WTC11 (cell line): ENCODE measurements at regions not wholly inside any gene's neighbourhood (a gene's known extent, or its start where the extent isn't known, plus 50 kb on each side); places are given as distances from the start of the nearest gene placed in this dataset.

Source experiments
- ATAC-seq: fragments of 200-7000 bp; cut with Tn5 transposase; 2 replicates; pipeline ENCODE4 v1.10.0; 2021; ENCODE audit warnings: mild to moderate bottlenecking, moderate library complexity
- CTCF ChIA-PET: fragments of 300-600 bp; sonication (Branson Sonifier 250); formaldehyde crosslinking; loops from one replicate; lab custom pipeline; 2021; ENCODE audit warnings: antibody characterized with exemption; lab: Charles Lee
- POLR2A ChIA-PET: fragments of 350-600 bp; sonication (Branson Sonifier 250); formaldehyde crosslinking; loops from one replicate; lab custom pipeline; 2021; ENCODE audit warnings: antibody characterized with exemption; lab: Charles Lee
- DNase-seq: peaks from one replicate; pipeline ENCODE4 v3.0.0; 2021; ENCODE audit warnings: low spot score
- H3K27ac Mint-ChIP-seq: 2 replicates; pipeline ENCODE4 v1.8.0; 2021; ENCODE audit warnings: mixed read lengths
- H3K27me3 Mint-ChIP-seq: 2 replicates; pipeline ENCODE4 v1.8.0; 2021; ENCODE audit warnings: low read depth, mild to moderate bottlenecking, moderate library complexity, mixed read lengths
- H3K36me3 Mint-ChIP-seq: 2 replicates; pipeline ENCODE4 v1.8.0; 2021; ENCODE audit warnings: mixed read lengths
- H3K4me1 Mint-ChIP-seq: 2 replicates; pipeline ENCODE4 v1.8.0; 2022; ENCODE audit warnings: mixed read lengths
- H3K4me3 Mint-ChIP-seq: 2 replicates; pipeline ENCODE4 v1.8.0; 2021; ENCODE audit warnings: mild to moderate bottlenecking, moderate library complexity, mixed read lengths
- H3K9me3 Mint-ChIP-seq: 2 replicates; pipeline ENCODE4 v1.8.0; 2021; ENCODE audit warnings: mixed read lengths
- CREB1 ChIP-seq: sonication (generic); formaldehyde crosslinking; IDR thresholded peaks from 2 replicates; pipeline ENCODE4 v1.8.0; 2023; ENCODE audit warnings: mild to moderate bottlenecking, missing genetic modification reagents
- ESRRA ChIP-seq: sonication (generic); formaldehyde crosslinking; IDR thresholded peaks from 2 replicates; pipeline ENCODE4 v1.8.1; 2022; ENCODE audit warnings: mild to moderate bottlenecking, missing genetic modification reagents, borderline replicate concordance
- KAT7 ChIP-seq: sonication (generic); formaldehyde crosslinking; IDR thresholded peaks from 2 replicates; pipeline ENCODE4 v1.8.1; 2023; ENCODE audit warnings: missing genetic modification reagents, mild to moderate bottlenecking, borderline replicate concordance
- MXD4 ChIP-seq: fragments of 250-450 bp; sonication (Bioruptor Pico); IDR thresholded peaks from 2 replicates; pipeline ENCODE4 v1.8.0; 2021; ENCODE audit warnings: mild to moderate bottlenecking, moderate library complexity, borderline replicate concordance
- NFYB ChIP-seq: sonication (generic); formaldehyde crosslinking; conservative IDR thresholded peaks from 2 replicates; pipeline ENCODE4 v1.8.0; 2022; ENCODE audit warnings: low read depth, missing genetic modification reagents
- NR1H2 ChIP-seq: sonication (generic); formaldehyde crosslinking; IDR thresholded peaks from 2 replicates; pipeline ENCODE4 v1.9.0; 2021; ENCODE audit warnings: mild to moderate bottlenecking, moderate library complexity, missing genetic modification reagents
- PRRX2 ChIP-seq: fragments of 250-450 bp; sonication (Bioruptor Pico); IDR thresholded peaks from 2 replicates; pipeline ENCODE4 v1.8.0; 2021; ENCODE audit warnings: mild to moderate bottlenecking
- SMAD4 ChIP-seq: sonication (generic); formaldehyde crosslinking; IDR thresholded peaks from 2 replicates; pipeline ENCODE4 v1.8.0; 2022; ENCODE audit warnings: mild to moderate bottlenecking, missing genetic modification reagents
- TP53 ChIP-seq: sonication (generic); formaldehyde crosslinking; IDR thresholded peaks from 2 replicates; pipeline ENCODE4 v1.8.1; 2023; ENCODE audit warnings: mild to moderate bottlenecking, missing genetic modification reagents
- ZBTB21 ChIP-seq: sonication (generic); formaldehyde crosslinking; IDR thresholded peaks from 2 replicates; pipeline ENCODE4 v1.8.1; 2023; ENCODE audit warnings: mild to moderate bottlenecking, missing genetic modification reagents, borderline replicate concordance
- ZNF121 ChIP-seq: sonication (generic); formaldehyde crosslinking; IDR thresholded peaks from 2 replicates; pipeline ENCODE4 v1.8.0; 2023; ENCODE audit warnings: missing genetic modification reagents
- ZNF423 ChIP-seq: fragments of 250-450 bp; sonication (Bioruptor Pico); IDR thresholded peaks from 2 replicates; pipeline ENCODE4 v2.1.2; 2022; ENCODE audit warnings: mild to moderate bottlenecking, moderate library complexity
- TF ChIP-seq, protein P1 (sequence below): fragments of 200-600 bp; IDR thresholded peaks from 2 replicates; pipeline ENCODE4 v1.8.0; 2022; ENCODE audit warnings: antibody characterized with exemption
- TF ChIP-seq, protein P2 (sequence below): sonication (generic); formaldehyde crosslinking; conservative IDR thresholded peaks from 2 replicates; pipeline ENCODE4 v1.8.1; 2023; ENCODE audit warnings: mild to moderate bottlenecking, low read depth, missing genetic modification reagents, moderate library complexity
- TF ChIP-seq, protein P3 (sequence below): fragments of 250-450 bp; sonication (Bioruptor Pico); IDR thresholded peaks from 2 replicates; pipeline ENCODE4 v1.9.0; 2021; ENCODE audit warnings: moderate library complexity, mild to moderate bottlenecking, inconsistent platforms, borderline replicate concordance
- TF ChIP-seq, protein P4 (sequence below): sonication (generic); formaldehyde crosslinking; IDR thresholded peaks from 2 replicates; pipeline ENCODE4 v1.8.1; 2022; ENCODE audit warnings: mild to moderate bottlenecking, moderate library complexity, missing genetic modification reagents
- TF ChIP-seq, protein P5 (sequence below): sonication (generic); formaldehyde crosslinking; IDR thresholded peaks from 2 replicates; pipeline ENCODE4 v1.8.1; 2023; ENCODE audit warnings: mild to moderate bottlenecking, missing genetic modification reagents, moderate library complexity
- TF ChIP-seq, protein P6 (sequence below): sonication (generic); formaldehyde crosslinking; IDR thresholded peaks from 2 replicates; pipeline ENCODE4 v1.8.0; 2022; ENCODE audit warnings: missing genetic modification reagents

DNA sequence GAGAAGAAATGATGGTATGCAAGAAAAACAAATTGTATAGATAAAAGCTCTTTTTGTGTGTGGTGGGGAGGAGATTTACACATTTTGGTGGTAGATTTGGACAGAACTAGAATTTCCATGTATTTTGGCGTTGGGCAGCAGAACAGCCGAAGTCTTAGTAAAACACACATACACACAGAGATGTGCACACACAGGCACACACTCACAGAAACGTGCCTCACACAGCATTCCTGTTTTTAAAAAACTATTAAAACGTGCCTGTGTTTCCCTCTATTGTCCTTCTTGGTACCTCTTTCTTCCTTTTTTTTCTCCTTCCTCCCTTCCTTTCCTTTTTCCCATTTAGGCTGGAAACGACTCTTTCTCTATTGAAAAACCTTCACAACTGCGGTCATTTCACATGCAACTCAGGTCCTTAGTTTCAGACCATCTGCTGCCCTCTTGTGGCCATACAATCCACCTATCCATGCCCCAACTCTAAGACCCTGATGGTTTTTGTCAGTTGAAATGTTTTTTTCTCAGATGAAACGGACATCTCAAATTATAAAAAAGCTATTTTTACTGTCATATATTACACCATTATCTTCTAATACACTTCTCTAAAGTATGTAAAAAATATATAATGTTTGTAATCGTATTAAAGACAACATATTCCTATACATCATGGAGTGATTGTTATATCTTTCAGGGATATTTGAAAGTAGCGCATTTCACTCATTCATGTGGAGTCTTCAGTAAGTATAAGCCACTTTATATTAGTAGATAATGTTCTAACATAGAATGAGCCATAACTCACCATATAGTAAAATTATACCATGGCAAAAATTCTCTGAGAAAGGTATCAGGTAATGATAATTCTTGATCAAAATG, 386.7 kb upstream of the NOVA1 start:
- H3K36me3 Mint-ChIP-seq: no peaks in the 10 kb centered on the region
- H3K4me1 Mint-ChIP-seq: peaks cover 29% of the 10 kb centered on the region
- ATAC-seq: peak; percentile 80
- POLR2A ChIA-PET: no interaction called here
- TF ChIP-seq PRRX2 (CRISPR knock-in tag): no peak
- TF ChIP-seq, protein P1, sequence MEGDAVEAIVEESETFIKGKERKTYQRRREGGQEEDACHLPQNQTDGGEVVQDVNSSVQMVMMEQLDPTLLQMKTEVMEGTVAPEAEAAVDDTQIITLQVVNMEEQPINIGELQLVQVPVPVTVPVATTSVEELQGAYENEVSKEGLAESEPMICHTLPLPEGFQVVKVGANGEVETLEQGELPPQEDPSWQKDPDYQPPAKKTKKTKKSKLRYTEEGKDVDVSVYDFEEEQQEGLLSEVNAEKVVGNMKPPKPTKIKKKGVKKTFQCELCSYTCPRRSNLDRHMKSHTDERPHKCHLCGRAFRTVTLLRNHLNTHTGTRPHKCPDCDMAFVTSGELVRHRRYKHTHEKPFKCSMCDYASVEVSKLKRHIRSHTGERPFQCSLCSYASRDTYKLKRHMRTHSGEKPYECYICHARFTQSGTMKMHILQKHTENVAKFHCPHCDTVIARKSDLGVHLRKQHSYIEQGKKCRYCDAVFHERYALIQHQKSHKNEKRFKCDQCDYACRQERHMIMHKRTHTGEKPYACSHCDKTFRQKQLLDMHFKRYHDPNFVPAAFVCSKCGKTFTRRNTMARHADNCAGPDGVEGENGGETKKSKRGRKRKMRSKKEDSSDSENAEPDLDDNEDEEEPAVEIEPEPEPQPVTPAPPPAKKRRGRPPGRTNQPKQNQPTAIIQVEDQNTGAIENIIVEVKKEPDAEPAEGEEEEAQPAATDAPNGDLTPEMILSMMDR: peak; percentile 41; the same call in 1 of the 2 replicates
- TF ChIP-seq, protein P2, sequence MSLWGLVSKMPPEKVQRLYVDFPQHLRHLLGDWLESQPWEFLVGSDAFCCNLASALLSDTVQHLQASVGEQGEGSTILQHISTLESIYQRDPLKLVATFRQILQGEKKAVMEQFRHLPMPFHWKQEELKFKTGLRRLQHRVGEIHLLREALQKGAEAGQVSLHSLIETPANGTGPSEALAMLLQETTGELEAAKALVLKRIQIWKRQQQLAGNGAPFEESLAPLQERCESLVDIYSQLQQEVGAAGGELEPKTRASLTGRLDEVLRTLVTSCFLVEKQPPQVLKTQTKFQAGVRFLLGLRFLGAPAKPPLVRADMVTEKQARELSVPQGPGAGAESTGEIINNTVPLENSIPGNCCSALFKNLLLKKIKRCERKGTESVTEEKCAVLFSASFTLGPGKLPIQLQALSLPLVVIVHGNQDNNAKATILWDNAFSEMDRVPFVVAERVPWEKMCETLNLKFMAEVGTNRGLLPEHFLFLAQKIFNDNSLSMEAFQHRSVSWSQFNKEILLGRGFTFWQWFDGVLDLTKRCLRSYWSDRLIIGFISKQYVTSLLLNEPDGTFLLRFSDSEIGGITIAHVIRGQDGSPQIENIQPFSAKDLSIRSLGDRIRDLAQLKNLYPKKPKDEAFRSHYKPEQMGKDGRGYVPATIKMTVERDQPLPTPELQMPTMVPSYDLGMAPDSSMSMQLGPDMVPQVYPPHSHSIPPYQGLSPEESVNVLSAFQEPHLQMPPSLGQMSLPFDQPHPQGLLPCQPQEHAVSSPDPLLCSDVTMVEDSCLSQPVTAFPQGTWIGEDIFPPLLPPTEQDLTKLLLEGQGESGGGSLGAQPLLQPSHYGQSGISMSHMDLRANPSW: no peak
- DNase-seq: peak; percentile 70
- H3K4me3 Mint-ChIP-seq: no peak overlapping the region
- H3K27me3 Mint-ChIP-seq: no peaks in the 10 kb centered on the region
- H3K9me3 Mint-ChIP-seq: no peaks in the 10 kb centered on the region
- no peak overlapping the region for H3K27ac Mint-ChIP-seq
- CTCF ChIA-PET: interaction anchor here (0.6 to 1.3 kb wide), 4 partner anchors 44 to 346 kb away, joined by 3 read pairs; no protein-coding TSS in a partner anchor

DNA sequence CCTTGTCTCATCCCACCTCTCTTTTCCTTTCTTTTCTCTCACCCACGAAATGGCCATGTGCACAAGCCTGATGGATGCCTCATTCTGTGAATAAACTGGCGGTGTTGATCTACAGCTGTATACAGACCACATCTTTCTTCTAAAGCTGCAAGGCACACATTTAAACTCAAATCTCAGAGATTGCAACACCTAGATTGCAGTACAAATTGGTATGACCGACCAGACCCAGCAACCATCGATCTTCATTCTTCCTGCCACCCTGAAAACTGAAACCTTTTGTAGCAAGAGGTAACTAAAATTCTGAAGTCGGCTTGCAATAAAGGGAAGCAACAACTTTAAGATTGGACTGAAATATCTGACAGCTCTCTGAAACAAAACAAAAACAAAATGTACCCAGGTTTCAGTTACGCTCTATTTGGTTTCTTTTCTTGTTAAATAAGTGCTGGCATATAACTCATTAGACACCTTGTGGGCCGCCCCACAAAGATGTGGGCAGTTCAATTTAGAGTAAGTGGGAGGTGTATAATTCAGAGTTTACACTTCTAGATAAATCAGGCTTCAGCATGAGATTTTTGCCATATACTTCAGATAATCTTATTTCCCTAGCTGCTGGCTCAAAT, 390.0 kb upstream of the NOVA1 start:
- no peaks in the 10 kb centered on the region for H3K27me3 Mint-ChIP-seq
- H3K4me1 Mint-ChIP-seq: peaks cover 29% of the 10 kb centered on the region
- H3K4me3 Mint-ChIP-seq: no peak overlapping the region
- ChIA-PET POLR2A (no interaction called here), CTCF (no interaction called here)
- no peak for ATAC-seq
- DNase-seq: no peak
- H3K9me3 Mint-ChIP-seq: no peaks in the 10 kb centered on the region
- H3K27ac Mint-ChIP-seq: 0 out of 2 replicates have a peak overlapping the region, but pooled peaks have one; percentile 20
- TF ChIP-seq NR1H2: no peak
- TF ChIP-seq ZNF121: no peak
- TF ChIP-seq TP53 (CRISPR knock-in tag): no peak
- TF ChIP-seq ESRRA (CRISPR knock-in tag): no peak
- TF ChIP-seq SMAD4 (CRISPR knock-in tag): no peak
- TF ChIP-seq CREB1: no peak
- H3K36me3 Mint-ChIP-seq: no peaks in the 10 kb centered on the region

DNA sequence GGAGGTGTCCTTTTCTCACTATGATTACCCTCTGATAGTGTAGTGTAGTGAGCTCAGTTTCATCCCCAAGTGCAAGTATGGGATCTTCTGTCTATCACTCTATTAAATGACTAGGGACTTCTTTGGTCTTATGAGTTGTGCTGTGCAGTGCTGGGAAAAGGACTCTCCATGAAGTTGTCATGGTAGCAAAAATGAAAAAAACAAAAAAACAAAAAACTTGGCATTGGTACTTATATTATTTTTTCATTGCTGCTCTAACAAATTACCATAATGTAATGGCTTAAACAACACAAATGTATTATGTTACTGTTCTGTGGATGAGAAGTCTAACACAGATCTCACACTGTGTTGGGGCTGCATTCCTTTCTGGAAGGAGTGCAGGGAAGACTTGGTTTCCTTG, 393.1 kb upstream of the NOVA1 start:
- Mint-ChIP-seq H3K27me3 (no peaks in the 10 kb centered on the region), H3K4me1 (peaks cover 24% of the 10 kb centered on the region), H3K4me3 (no peak overlapping the region), H3K9me3 (no peaks in the 10 kb centered on the region), H3K36me3 (no peaks in the 10 kb centered on the region), H3K27ac (no peak overlapping the region)
- ChIA-PET CTCF (no interaction called here), POLR2A (no interaction called here)
- ATAC-seq: no peak
- no peak for DNase-seq
- TF ChIP-seq, protein P3, sequence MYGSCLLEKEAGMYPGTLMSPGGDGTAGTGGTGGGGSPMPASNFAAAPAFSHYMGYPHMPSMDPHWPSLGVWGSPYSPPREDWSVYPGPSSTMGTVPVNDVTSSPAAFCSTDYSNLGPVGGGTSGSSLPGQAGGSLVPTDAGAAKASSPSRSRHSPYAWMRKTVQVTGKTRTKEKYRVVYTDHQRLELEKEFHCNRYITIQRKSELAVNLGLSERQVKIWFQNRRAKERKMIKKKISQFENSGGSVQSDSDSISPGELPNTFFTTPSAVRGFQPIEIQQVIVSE (CRISPR knock-in tag): no peak
- TF ChIP-seq NFYB (CRISPR knock-in tag) (no peak), NR1H2 (no peak), KAT7 (CRISPR knock-in tag) (no peak), ZNF423 (no peak), CREB1 (no peak), ZBTB21 (no peak), MXD4 (CRISPR knock-in tag) (no peak)
- TF ChIP-seq, protein P4, sequence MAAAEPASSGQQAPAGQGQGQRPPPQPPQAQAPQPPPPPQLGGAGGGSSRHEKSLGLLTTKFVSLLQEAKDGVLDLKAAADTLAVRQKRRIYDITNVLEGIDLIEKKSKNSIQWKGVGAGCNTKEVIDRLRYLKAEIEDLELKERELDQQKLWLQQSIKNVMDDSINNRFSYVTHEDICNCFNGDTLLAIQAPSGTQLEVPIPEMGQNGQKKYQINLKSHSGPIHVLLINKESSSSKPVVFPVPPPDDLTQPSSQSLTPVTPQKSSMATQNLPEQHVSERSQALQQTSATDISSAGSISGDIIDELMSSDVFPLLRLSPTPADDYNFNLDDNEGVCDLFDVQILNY (CRISPR knock-in tag): no peak
- TF ChIP-seq, protein P5, sequence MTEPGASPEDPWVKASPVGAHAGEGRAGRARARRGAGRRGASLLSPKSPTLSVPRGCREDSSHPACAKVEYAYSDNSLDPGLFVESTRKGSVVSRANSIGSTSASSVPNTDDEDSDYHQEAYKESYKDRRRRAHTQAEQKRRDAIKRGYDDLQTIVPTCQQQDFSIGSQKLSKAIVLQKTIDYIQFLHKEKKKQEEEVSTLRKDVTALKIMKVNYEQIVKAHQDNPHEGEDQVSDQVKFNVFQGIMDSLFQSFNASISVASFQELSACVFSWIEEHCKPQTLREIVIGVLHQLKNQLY (CRISPR knock-in tag): no peak
- TF ChIP-seq, protein P6, sequence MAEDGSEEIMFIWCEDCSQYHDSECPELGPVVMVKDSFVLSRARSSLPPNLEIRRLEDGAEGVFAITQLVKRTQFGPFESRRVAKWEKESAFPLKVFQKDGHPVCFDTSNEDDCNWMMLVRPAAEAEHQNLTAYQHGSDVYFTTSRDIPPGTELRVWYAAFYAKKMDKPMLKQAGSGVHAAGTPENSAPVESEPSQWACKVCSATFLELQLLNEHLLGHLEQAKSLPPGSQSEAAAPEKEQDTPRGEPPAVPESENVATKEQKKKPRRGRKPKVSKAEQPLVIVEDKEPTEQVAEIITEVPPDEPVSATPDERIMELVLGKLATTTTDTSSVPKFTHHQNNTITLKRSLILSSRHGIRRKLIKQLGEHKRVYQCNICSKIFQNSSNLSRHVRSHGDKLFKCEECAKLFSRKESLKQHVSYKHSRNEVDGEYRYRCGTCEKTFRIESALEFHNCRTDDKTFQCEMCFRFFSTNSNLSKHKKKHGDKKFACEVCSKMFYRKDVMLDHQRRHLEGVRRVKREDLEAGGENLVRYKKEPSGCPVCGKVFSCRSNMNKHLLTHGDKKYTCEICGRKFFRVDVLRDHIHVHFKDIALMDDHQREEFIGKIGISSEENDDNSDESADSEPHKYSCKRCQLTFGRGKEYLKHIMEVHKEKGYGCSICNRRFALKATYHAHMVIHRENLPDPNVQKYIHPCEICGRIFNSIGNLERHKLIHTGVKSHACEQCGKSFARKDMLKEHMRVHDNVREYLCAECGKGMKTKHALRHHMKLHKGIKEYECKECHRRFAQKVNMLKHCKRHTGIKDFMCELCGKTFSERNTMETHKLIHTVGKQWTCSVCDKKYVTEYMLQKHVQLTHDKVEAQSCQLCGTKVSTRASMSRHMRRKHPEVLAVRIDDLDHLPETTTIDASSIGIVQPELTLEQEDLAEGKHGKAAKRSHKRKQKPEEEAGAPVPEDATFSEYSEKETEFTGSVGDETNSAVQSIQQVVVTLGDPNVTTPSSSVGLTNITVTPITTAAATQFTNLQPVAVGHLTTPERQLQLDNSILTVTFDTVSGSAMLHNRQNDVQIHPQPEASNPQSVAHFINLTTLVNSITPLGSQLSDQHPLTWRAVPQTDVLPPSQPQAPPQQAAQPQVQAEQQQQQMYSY (CRISPR knock-in tag): no peak
